Stomach (tissue), 4 donors: ENCODE measurements at regions not wholly inside any gene's neighbourhood (a gene's known extent, or its start where the extent isn't known, plus 50 kb on each side); places are given as distances from the start of the nearest gene placed in this dataset.

ENCODE experiments used
- CTCF ChIP-seq, 7 experiments: fragments of 450-650 bp in 4 of 7; fragments of 200-600 bp in 3 of 7; sonication (generic) in 3 of 7; IDR thresholded peaks; one replicate each; pipeline ENCODE4 v1.5.1; 2016 to 2019; ENCODE audit warnings: antibody characterized with exemption in 7 of 7, control low read depth in 2 of 7, mild to moderate bottlenecking in 1 of 7
- POLR2A ChIP-seq, 4 donors: fragments of 450-650 bp; IDR thresholded peaks; one replicate each; pipeline ENCODE4 v1.6.1; 2016; ENCODE audit warnings: antibody characterized with exemption in 4 of 4, control low read depth in 2 of 4, mild to moderate bottlenecking in 1 of 4, moderate library complexity in 1 of 4

GRCh38 chr9:89705651-89706050, 100.8 kb downstream of the GADD45G start:
- TF ChIP-seq CTCF (IDR thresholded peaks at IDR 0.05), result no peak
- no peak for TF ChIP-seq POLR2A (IDR thresholded peaks at IDR 0.05)
